Panc1 (cell line): ENCODE measurements at regions not wholly inside any gene's neighbourhood (a gene's known extent, or its start where the extent isn't known, plus 50 kb on each side); places are given as distances from the start of the nearest gene placed in this dataset.

ENCODE experiments used
- ATAC-seq: fragments of 200-7000 bp; cut with Tn5 transposase; 2 replicates; pipeline ENCODE4 v1.9.1; 2020; ENCODE audit warnings: mild to moderate bottlenecking, moderate library complexity
- BruUV-seq: library from RNA; stranded (reverse); fragments of 400-500 nt; replicated peaks from 2 replicates; lab custom pipeline; 2021; lab: Mats Ljungman, UMichigan
- CTCF ChIA-PET: fragments of 300-600 bp; sonication (Branson Sonifier 250); formaldehyde crosslinking; loops from one replicate; lab custom pipeline; 2022; ENCODE audit warnings: antibody characterized with exemption; lab: Charles Lee
- POLR2A ChIA-PET: fragments of 300-600 bp; sonication (Branson Sonifier 250); formaldehyde crosslinking; loops from one replicate; lab custom pipeline; 2022; ENCODE audit warnings: antibody characterized with exemption; lab: Charles Lee
- DNase-seq: peaks from one replicate; pipeline ENCODE4 v3.0.0-alpha.2; 2010; ENCODE audit warnings: low read depth, low spot score
- H3K27ac ChIP-seq: 2 replicates; pipeline ENCODE4 v1.5.1; 2011; ENCODE audit warnings: mild to moderate bottlenecking, low read length, inconsistent platforms
- H3K27me3 ChIP-seq: fragments of 200-500 bp; sonication (Bioruptor generic); 2 replicates; pipeline ENCODE4 v1.6.0; 2014; ENCODE audit warnings: low read length, inconsistent platforms; ENCODE audit not compliant: control insufficient read depth, insufficient read depth
- H3K36me3 ChIP-seq: fragments of 200-500 bp; sonication (Bioruptor generic); 2 replicates; pipeline ENCODE4 v1.5.1; 2014; ENCODE audit warnings: inconsistent platforms, mild to moderate bottlenecking, low read length, moderate library complexity; ENCODE audit not compliant: control insufficient read depth, insufficient read depth
- H3K4me1 ChIP-seq: 2 replicates; pipeline ENCODE4 v1.5.1; 2011; ENCODE audit warnings: inconsistent platforms, mild to moderate bottlenecking, low read length, moderate library complexity; ENCODE audit not compliant: control insufficient read depth, insufficient read depth
- H3K4me3 ChIP-seq, 2 experiments: 2 replicates each; pipeline ENCODE4 v1.5.1; 2011 to 2012; ENCODE audit warnings: low read depth in 2 of 2, low read length in 2 of 2, mild to moderate bottlenecking in 2 of 2, inconsistent platforms in 1 of 2, moderate library complexity in 1 of 2
- H3K9me3 ChIP-seq: fragments of 200-500 bp; sonication (Bioruptor generic); 2 replicates; pipeline ENCODE4 v1.5.1; 2014; ENCODE audit warnings: low read depth, mild to moderate bottlenecking, inconsistent platforms, low read length, moderate library complexity; ENCODE audit not compliant: control insufficient read depth, insufficient read depth
- CTCF ChIP-seq: fragments of 450-650 bp; IDR thresholded peaks from 2 replicates; pipeline ENCODE4 v1.5.1; 2017; ENCODE audit warnings: mild to moderate bottlenecking
- POLR2AphosphoS5 ChIP-seq: IDR thresholded peaks from 2 replicates; pipeline ENCODE4 v1.6.1; 2012; ENCODE audit warnings: mild to moderate bottlenecking, low read depth, low read length, moderate library complexity
- REST ChIP-seq, 2 experiments: IDR thresholded peaks; 2 replicates each; pipeline ENCODE4 v1.6.1; 2011 to 2012; ENCODE audit warnings: low read depth in 2 of 2, control low read depth in 1 of 2, low read length in 1 of 2, mild to moderate bottlenecking in 1 of 2, moderate library complexity in 1 of 2; ENCODE audit not compliant: insufficient read depth in 1 of 2
- SIN3A ChIP-seq: IDR thresholded peaks from 2 replicates; pipeline ENCODE4 v1.6.1; 2012; ENCODE audit warnings: low read depth, mild to moderate bottlenecking, low read length, moderate library complexity, borderline replicate concordance; ENCODE audit not compliant: insufficient read depth
- TCF7L2 ChIP-seq: IDR thresholded peaks from 2 replicates; pipeline ENCODE4 v1.6.1; 2011; ENCODE audit warnings: mild to moderate bottlenecking, low read depth, low read length, inconsistent platforms
- in situ Hi-C: cut with HindIII; loops from 2 replicates; pipeline ENCODE4 v1.10.0; 2016; ENCODE audit warnings: low sequenced_read_pairs, low pct_unique_long_range_greater_than_20kb
- intact Hi-C: fragments of 100-400 bp; cut with micrococcal nuclease; formaldehyde crosslinking; loops from one replicate; pipeline ENCODE4 v1.10.0; 2022; ENCODE audit not compliant: unreplicated experiment

GRCh38 chr16:17753434-17753833 lies 282.7 kb upstream of the XYLT1 start:
- POLR2A ChIA-PET: no interaction called here
- Histone ChIP-seq H3K4me3 (no peak overlapping the region), H3K36me3 (no peaks in the 10 kb centered on the region), H3K27me3 (0 out of 2 replicates have a peak, but pooled peaks cover 5% of the 10 kb centered on the region), H3K27ac (no peak overlapping the region), H3K9me3 (no peaks in the 10 kb centered on the region), H3K4me1 (no peaks in the 10 kb centered on the region)
- CTCF ChIA-PET: no interaction called here
- in situ Hi-C loops (no loop called here), intact Hi-C loops (no loop called here)
- no peak for DNase-seq
- no peak for ATAC-seq
- no TSS peak for BruUV-seq
- TF ChIP-seq CTCF (no peak), TCF7L2 (no peak), SIN3A (no peak), REST (IDR thresholded peaks at IDR 0.05; ENCODE audit: insufficient read depth in 1 of 2, low read depth in 2 of 2, low read length in 1 of 2) (no peak), POLR2AphosphoS5 (no peak)

GRCh38 chr16:17749706-17750105 lies 278.9 kb upstream of the XYLT1 start:
- BruUV-seq: no TSS peak
- H3K9me3 ChIP-seq: no peaks in the 10 kb centered on the region
- intact Hi-C loops: no loop called here
- POLR2A ChIA-PET: no interaction called here
- no peak overlapping the region for H3K27ac ChIP-seq
- no peak overlapping the region for H3K4me3 ChIP-seq
- no peak for DNase-seq
- in situ Hi-C loops: no loop called here
- ATAC-seq: no peak
- H3K4me1 ChIP-seq: no peaks in the 10 kb centered on the region
- peaks cover 5% of the 10 kb centered on the region; the same call in 1 of the 2 replicates for H3K27me3 ChIP-seq
- CTCF ChIA-PET: no interaction called here
- no peak for TF ChIP-seq CTCF
- H3K36me3 ChIP-seq: no peaks in the 10 kb centered on the region
